Keratinocyte (primary cell): ENCODE measurements at regions not wholly inside any gene's neighbourhood (a gene's known extent, or its start where the extent isn't known, plus 50 kb on each side); places are given as distances from the start of the nearest gene placed in this dataset.

Source experiments
- DNase-seq: peaks from one replicate; pipeline ENCODE4 v3.0.0-alpha.2; 2011; ENCODE audit warnings: low read depth, missing footprints, low spot score
- FAIRE-seq: peaks from 2 replicates; lab custom pipeline; 2011; peaks lifted over from hg19 to GRCh38; lab: Jason Lieb, UNC
- H2AFZ ChIP-seq: 2 replicates; pipeline ENCODE4 v1.6.0; 2012; ENCODE audit warnings: low read length, control low read depth, inconsistent platforms; ENCODE audit not compliant: control insufficient read depth
- H3K27ac ChIP-seq: 2 replicates; pipeline ENCODE4 v1.5.1; 2011; ENCODE audit warnings: low read length; ENCODE audit not compliant: control insufficient read depth, insufficient read depth
- H3K27me3 ChIP-seq: 3 replicates; pipeline ENCODE4 v1.6.0; 2011; ENCODE audit warnings: low read length; ENCODE audit not compliant: control insufficient read depth, insufficient read depth; ENCODE audit errors: extremely low read depth
- H3K36me3 ChIP-seq, 2 experiments: 2 replicates in 1 of 2; 3 replicates in 1 of 2; pipeline ENCODE4 v1.5.1; 2011; ENCODE audit warnings: low read length in 2 of 2, mild to moderate bottlenecking in 1 of 2; ENCODE audit not compliant: control insufficient read depth in 2 of 2, insufficient read depth in 2 of 2; ENCODE audit errors: extremely low read depth in 1 of 2
- H3K4me1 ChIP-seq: 3 replicates; pipeline ENCODE4 v1.5.1; 2011; ENCODE audit warnings: low read length; ENCODE audit not compliant: control insufficient read depth, insufficient read depth; ENCODE audit errors: extremely low read depth
- H3K4me2 ChIP-seq: 3 replicates; pipeline ENCODE4 v1.6.0; 2011; ENCODE audit warnings: low read depth, low read length; ENCODE audit not compliant: control insufficient read depth, insufficient read depth; ENCODE audit errors: extremely low read depth
- H3K4me3 ChIP-seq, 3 experiments: fragments of 200-600 bp in 1 of 3; sonication (generic) in 1 of 3; 2 replicates in 2 of 3; 3 replicates in 1 of 3; pipeline ENCODE4 v1.5.1; 2011 to 2016; ENCODE audit warnings: low read length in 3 of 3, mild to moderate bottlenecking in 3 of 3, control low read depth in 2 of 3, inconsistent platforms in 1 of 3, low read depth in 1 of 3, mixed read lengths in 1 of 3, mixed run types in 1 of 3, moderate library complexity in 1 of 3; ENCODE audit not compliant: control insufficient read depth in 2 of 3, insufficient read depth in 2 of 3; ENCODE audit errors: extremely low read depth in 1 of 3
- H3K79me2 ChIP-seq: 2 replicates; pipeline ENCODE4 v1.6.0; 2012; ENCODE audit warnings: low read length; ENCODE audit not compliant: control insufficient read depth, insufficient read depth
- H3K9ac ChIP-seq: 3 replicates; pipeline ENCODE4 v1.6.0; 2011; ENCODE audit warnings: low read length; ENCODE audit not compliant: control insufficient read depth, insufficient read depth; ENCODE audit errors: extremely low read depth
- H3K9me1 ChIP-seq: 3 replicates; pipeline ENCODE4 v1.6.0; 2011; ENCODE audit warnings: low read length; ENCODE audit not compliant: control insufficient read depth, insufficient read depth; ENCODE audit errors: extremely low read depth
- H3K9me3 ChIP-seq: 2 replicates; pipeline ENCODE4 v1.5.1; 2012; ENCODE audit warnings: low read depth, low read length; ENCODE audit not compliant: control insufficient read depth
- H4K20me1 ChIP-seq: 3 replicates; pipeline ENCODE4 v1.6.0; 2011; ENCODE audit warnings: low read length; ENCODE audit not compliant: control insufficient read depth, insufficient read depth; ENCODE audit errors: extremely low read depth
- EZH2 ChIP-seq: IDR thresholded peaks from one replicate; pipeline ENCODE4 v1.6.1; 2012; ENCODE audit warnings: inconsistent platforms, mild to moderate bottlenecking, low read length, moderate library complexity
- dilution Hi-C: fragments of 300-500 bp; cut with MboI; formaldehyde crosslinking; loops from one replicate; pipeline ENCODE4 v1.7.0; 2020; ENCODE audit warnings: low sequenced_read_pairs; ENCODE audit not compliant: extremely low pct_ligation_motif_present
- TF ChIP-seq, protein P1 (sequence below), 3 experiments: IDR thresholded peaks in 1 of 3; conservative IDR thresholded peaks in 1 of 3; optimal IDR thresholded peaks in 1 of 3; 2 replicates in 2 of 3; 3 replicates in 1 of 3; pipeline versions ENCODE3 to v1.5.1; 2011; ENCODE audit warnings: low read length in 3 of 3, mild to moderate bottlenecking in 3 of 3, moderate library complexity in 2 of 3, control low read depth in 1 of 3, inconsistent platforms in 1 of 3; ENCODE audit not compliant: insufficient read depth in 2 of 3; ENCODE audit errors: extremely low read depth in 1 of 3

DNA sequence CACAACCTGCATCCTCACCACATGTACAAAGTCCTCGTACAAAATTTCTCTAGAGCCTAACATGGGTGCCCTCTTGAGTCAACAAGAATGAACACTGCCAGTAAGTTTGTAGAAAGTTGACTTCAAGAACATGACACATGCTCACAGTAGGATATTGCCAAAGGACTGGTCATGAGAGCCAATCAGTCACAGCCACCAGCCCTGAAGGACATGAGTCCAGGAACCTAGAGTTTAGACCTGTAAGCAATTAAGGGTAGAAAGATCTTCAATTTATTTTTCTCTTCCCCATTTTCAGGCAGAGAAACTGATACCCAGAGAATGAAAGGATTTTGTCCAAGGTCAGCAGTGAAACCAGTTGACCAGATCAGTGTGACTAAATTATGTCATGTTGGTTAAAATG lies 96.1 kb downstream of the MAFB start:
- dilution Hi-C loops: no loop called here
- no peak overlapping the region for H3K4me3 ChIP-seq
- H3K9me1 ChIP-seq: no peaks in the 10 kb centered on the region
- H3K27me3 ChIP-seq: no peaks in the 10 kb centered on the region
- H4K20me1 ChIP-seq: no peaks in the 10 kb centered on the region
- FAIRE-seq (peak; percentile 52), DNase-seq (no peak)
- no peaks in the 10 kb centered on the region for H3K9me3 ChIP-seq
- H3K4me2 ChIP-seq: no peak overlapping the region
- no peaks in the 10 kb centered on the region for H3K79me2 ChIP-seq
- H3K27ac ChIP-seq: no peak overlapping the region
- H3K9ac ChIP-seq: no peak overlapping the region
- no peak overlapping the region for H2AFZ ChIP-seq
- no peaks in the 10 kb centered on the region for H3K36me3 ChIP-seq
- peaks cover 16% of the 10 kb centered on the region for H3K4me1 ChIP-seq
- TF ChIP-seq, protein P1, sequence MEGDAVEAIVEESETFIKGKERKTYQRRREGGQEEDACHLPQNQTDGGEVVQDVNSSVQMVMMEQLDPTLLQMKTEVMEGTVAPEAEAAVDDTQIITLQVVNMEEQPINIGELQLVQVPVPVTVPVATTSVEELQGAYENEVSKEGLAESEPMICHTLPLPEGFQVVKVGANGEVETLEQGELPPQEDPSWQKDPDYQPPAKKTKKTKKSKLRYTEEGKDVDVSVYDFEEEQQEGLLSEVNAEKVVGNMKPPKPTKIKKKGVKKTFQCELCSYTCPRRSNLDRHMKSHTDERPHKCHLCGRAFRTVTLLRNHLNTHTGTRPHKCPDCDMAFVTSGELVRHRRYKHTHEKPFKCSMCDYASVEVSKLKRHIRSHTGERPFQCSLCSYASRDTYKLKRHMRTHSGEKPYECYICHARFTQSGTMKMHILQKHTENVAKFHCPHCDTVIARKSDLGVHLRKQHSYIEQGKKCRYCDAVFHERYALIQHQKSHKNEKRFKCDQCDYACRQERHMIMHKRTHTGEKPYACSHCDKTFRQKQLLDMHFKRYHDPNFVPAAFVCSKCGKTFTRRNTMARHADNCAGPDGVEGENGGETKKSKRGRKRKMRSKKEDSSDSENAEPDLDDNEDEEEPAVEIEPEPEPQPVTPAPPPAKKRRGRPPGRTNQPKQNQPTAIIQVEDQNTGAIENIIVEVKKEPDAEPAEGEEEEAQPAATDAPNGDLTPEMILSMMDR (optimal IDR thresholded peaks at IDR 0.05 in 1 of 3, IDR thresholded peaks at IDR 0.05 in 1 of 3, conservative IDR thresholded peaks at IDR 0.05 in 1 of 3; ENCODE audit: extremely low read depth in 1 of 3, insufficient read depth in 2 of 3, low read length in 3 of 3): no peak
- no peak for TF ChIP-seq EZH2

DNA sequence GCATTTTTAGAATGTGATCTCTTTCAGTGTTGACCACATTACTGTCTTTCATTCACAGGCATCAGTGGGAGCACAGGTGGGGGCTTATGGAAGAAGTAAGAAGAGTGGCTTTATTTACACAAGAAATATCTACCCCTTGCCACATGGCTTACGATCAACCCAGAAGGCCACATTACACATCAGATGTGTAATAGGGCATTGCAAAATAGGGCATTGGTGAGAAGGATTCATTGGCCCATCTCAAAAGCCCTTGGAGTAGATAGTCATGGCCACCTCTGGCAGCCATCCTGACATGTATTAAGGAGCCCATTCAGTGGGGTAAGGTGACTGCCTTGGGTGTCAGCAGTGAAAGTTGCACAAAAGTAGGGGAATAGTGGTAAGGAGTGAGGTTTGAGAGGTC lies 97.5 kb downstream of the MAFB start:
- H3K27me3 ChIP-seq: no peaks in the 10 kb centered on the region
- no peaks in the 10 kb centered on the region for H3K79me2 ChIP-seq
- DNase-seq: no peak
- no peak overlapping the region for H3K4me2 ChIP-seq
- TF ChIP-seq EZH2: no peak
- TF ChIP-seq, protein P1 (optimal IDR thresholded peaks at IDR 0.05 in 1 of 3, IDR thresholded peaks at IDR 0.05 in 1 of 3, conservative IDR thresholded peaks at IDR 0.05 in 1 of 3; ENCODE audit: extremely low read depth in 1 of 3, insufficient read depth in 2 of 3, low read length in 3 of 3): no peak
- H2AFZ ChIP-seq: no peak overlapping the region
- no peak overlapping the region for H3K27ac ChIP-seq
- H3K4me1 ChIP-seq: peaks cover 16% of the 10 kb centered on the region
- FAIRE-seq: no peak
- no peaks in the 10 kb centered on the region for H3K9me3 ChIP-seq
- dilution Hi-C loops: no loop called here
- no peaks in the 10 kb centered on the region for H4K20me1 ChIP-seq
- no peak overlapping the region for H3K9ac ChIP-seq
- H3K4me3 ChIP-seq: no peak overlapping the region
- H3K36me3 ChIP-seq: no peaks in the 10 kb centered on the region
- H3K9me1 ChIP-seq: no peaks in the 10 kb centered on the region
